Nephron (organoid): ENCODE measurements at regions not wholly inside any gene's neighbourhood (a gene's known extent, or its start where the extent isn't known, plus 50 kb on each side); places are given as distances from the start of the nearest gene placed in this dataset.

Source experiments
- H3K27ac Mint-ChIP-seq, 3 experiments: 2 replicates each; pipeline ENCODE4 v1.8.0; 2020; ENCODE audit warnings: mixed read lengths in 3 of 3, mild to moderate bottlenecking in 2 of 3, moderate library complexity in 1 of 3
- H3K27me3 Mint-ChIP-seq: 2 replicates; pipeline ENCODE4 v1.8.0; 2021; ENCODE audit warnings: low read depth, mild to moderate bottlenecking, moderate library complexity, mixed read lengths
- H3K36me3 Mint-ChIP-seq: 2 replicates; pipeline ENCODE4 v1.8.0; 2020; ENCODE audit warnings: low read depth, mixed read lengths
- H3K4me1 Mint-ChIP-seq: 2 replicates; pipeline ENCODE4 v1.8.0; 2020; ENCODE audit warnings: mixed read lengths
- H3K4me3 Mint-ChIP-seq, 3 experiments: 2 replicates each; pipeline ENCODE4 v1.8.0; 2020; ENCODE audit warnings: mild to moderate bottlenecking in 3 of 3, mixed read lengths in 3 of 3, moderate library complexity in 2 of 3
- H3K9me3 Mint-ChIP-seq: 2 replicates; pipeline ENCODE4 v1.8.0; 2020; ENCODE audit warnings: mixed read lengths
- TF ChIP-seq, protein P1 (sequence below), 3 experiments: fragments of 200-600 bp; sonication (generic); IDR thresholded peaks; one replicate each; pipeline ENCODE4 v1.5.0; 2021; ENCODE audit warnings: antibody characterized with exemption in 3 of 3; ENCODE audit not compliant: unreplicated experiment in 3 of 3

DNA sequence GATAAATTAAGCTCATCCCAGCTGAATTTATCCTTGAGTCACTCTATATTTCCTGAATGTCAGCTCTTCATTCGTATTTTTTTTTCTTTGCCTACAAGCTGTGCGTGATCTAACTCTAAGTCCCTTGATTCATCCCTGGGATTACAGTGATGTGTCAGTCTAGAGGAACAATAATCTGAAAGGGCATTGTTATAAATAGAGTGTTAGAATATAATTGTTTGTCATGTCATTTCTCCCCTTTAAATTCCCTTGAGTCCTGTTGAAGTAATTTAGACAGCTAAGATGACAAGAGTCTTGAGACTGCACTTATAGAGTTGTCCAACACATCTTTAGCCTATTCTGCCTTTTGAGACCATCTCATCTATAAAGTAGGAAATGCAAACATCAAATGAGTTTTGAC is 621.8 kb downstream of the ZIC1 start:
- Mint-ChIP-seq H3K27me3 (no peaks in the 10 kb centered on the region), H3K36me3 (no peaks in the 10 kb centered on the region), H3K4me3 (no peak overlapping the region), H3K4me1 (peaks cover 10% of the 10 kb centered on the region), H3K9me3 (no peaks in the 10 kb centered on the region), H3K27ac (no peak overlapping the region)
- TF ChIP-seq, protein P1, sequence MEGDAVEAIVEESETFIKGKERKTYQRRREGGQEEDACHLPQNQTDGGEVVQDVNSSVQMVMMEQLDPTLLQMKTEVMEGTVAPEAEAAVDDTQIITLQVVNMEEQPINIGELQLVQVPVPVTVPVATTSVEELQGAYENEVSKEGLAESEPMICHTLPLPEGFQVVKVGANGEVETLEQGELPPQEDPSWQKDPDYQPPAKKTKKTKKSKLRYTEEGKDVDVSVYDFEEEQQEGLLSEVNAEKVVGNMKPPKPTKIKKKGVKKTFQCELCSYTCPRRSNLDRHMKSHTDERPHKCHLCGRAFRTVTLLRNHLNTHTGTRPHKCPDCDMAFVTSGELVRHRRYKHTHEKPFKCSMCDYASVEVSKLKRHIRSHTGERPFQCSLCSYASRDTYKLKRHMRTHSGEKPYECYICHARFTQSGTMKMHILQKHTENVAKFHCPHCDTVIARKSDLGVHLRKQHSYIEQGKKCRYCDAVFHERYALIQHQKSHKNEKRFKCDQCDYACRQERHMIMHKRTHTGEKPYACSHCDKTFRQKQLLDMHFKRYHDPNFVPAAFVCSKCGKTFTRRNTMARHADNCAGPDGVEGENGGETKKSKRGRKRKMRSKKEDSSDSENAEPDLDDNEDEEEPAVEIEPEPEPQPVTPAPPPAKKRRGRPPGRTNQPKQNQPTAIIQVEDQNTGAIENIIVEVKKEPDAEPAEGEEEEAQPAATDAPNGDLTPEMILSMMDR (IDR thresholded peaks at IDR 0.05; ENCODE audit: unreplicated experiment in 3 of 3) = no peak

DNA sequence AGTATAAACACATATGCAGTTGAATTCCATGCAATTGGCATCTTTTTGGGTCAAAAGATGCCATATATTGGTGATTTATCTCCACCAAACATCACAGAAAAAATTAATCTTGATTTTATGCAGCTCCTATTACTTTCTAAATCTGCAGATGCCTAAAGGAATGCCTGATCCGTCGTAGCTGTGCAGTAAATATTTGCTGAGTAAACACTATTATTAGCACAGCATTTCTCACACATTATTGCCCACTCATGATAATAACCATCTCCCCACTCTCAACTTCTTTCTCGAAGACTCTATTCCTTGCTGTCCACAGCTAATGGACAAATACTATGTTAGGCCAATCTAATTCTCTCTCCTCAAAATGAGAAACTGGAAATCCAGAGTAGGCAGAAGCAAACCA is 625.2 kb downstream of the ZIC1 start:
- Mint-ChIP-seq H3K4me3 (no peak overlapping the region), H3K4me1 (no peaks in the 10 kb centered on the region), H3K36me3 (no peaks in the 10 kb centered on the region), H3K27ac (no peak overlapping the region), H3K27me3 (no peaks in the 10 kb centered on the region), H3K9me3 (no peaks in the 10 kb centered on the region)
- TF ChIP-seq, protein P1 (IDR thresholded peaks at IDR 0.05; ENCODE audit: unreplicated experiment in 3 of 3) = no peak

DNA sequence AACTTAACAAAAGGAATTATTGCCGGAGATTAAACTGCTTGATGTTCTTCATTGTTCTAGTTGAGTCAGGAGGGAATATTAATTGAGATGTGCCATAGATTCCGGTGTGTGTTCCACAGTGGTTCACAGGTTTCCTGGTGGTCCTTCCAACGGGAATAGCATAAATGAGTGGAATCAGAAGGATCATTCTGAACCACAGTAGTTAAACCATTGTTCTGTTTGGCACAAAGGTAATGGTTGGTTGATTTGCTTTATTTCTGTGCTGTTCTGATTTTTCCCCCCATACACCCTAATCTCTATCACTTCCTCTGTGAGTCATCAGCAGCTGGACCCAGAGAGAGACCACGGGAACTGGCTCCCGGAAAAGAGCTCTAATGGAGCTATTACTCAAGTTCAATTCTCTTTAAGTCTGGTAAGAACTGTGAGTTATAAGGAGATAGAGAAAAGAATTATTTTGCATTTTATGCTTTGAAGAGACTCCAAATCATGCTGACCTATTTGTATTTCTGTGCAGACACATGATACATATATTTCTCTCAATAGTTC is 627.2 kb downstream of the ZIC1 start:
- Mint-ChIP-seq H3K9me3 (no peaks in the 10 kb centered on the region), H3K36me3 (no peaks in the 10 kb centered on the region), H3K27ac (no peak overlapping the region), H3K4me3 (no peak overlapping the region), H3K4me1 (no peaks in the 10 kb centered on the region), H3K27me3 (no peaks in the 10 kb centered on the region)
- TF ChIP-seq, protein P1 (IDR thresholded peaks at IDR 0.05; ENCODE audit: unreplicated experiment in 3 of 3) = no peak

DNA sequence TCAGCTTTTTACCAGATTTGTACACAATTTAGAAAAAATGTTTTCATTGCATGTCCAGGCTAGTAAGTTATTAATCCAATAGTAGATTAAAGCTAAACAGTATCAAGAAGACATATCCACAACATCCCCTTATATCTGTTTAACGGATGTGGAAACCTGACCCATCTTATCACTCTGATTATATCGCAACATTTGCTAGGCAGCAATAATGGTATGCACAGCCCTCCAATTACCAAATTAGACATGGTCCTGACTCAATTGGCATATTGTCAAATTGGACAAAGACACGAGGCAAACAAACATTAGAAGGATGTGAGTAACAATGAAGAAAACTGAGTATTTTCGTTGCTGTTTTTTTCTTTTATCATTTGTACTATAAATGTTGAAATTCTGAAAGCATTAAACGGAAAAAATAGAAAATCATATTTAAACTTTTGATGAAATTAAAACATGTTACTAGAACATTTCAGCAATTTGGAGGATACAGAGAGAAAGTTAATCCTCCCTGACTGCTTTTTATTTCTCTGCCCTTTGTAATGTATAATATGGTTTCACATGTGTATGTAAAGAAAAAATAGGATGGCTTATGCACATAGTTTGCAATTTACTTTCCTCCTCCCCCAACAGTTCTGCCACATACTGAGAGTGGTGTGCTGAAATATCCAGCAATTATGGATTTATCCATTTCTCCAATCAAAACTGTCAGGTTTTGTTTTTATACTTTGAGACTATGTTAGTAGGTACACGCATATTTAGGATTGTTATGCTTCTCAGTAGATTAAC is 633.7 kb downstream of the ZIC1 start:
- Mint-ChIP-seq H3K4me3 (no peak overlapping the region), H3K27ac (no peak overlapping the region), H3K9me3 (no peaks in the 10 kb centered on the region), H3K36me3 (no peaks in the 10 kb centered on the region), H3K4me1 (no peaks in the 10 kb centered on the region), H3K27me3 (no peaks in the 10 kb centered on the region)
- TF ChIP-seq, protein P1 (IDR thresholded peaks at IDR 0.05; ENCODE audit: unreplicated experiment in 3 of 3) = no peak

DNA sequence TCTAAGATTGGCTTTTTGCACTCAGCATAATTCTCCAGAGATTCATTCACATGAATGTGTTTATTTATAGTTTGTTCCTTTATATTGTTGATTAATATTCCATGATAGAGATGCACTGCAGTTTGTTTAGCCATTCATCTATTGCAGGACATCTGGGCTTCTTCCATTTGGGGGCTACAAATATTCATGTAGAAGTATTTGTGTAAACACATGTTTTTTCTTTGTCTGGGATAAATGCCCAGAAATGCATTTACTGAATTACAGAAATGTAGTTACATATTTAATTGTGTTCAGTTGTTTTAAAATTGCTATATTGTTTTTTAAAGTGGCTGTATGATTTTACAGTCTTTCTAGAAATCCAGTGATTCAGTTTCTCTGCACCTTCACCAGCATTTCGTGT is 635.0 kb downstream of the ZIC1 start:
- TF ChIP-seq, protein P1 (IDR thresholded peaks at IDR 0.05; ENCODE audit: unreplicated experiment in 3 of 3) = no peak
- Mint-ChIP-seq H3K27ac (no peak overlapping the region), H3K4me1 (no peaks in the 10 kb centered on the region), H3K27me3 (no peaks in the 10 kb centered on the region), H3K9me3 (no peaks in the 10 kb centered on the region), H3K36me3 (no peaks in the 10 kb centered on the region), H3K4me3 (no peak overlapping the region)

DNA sequence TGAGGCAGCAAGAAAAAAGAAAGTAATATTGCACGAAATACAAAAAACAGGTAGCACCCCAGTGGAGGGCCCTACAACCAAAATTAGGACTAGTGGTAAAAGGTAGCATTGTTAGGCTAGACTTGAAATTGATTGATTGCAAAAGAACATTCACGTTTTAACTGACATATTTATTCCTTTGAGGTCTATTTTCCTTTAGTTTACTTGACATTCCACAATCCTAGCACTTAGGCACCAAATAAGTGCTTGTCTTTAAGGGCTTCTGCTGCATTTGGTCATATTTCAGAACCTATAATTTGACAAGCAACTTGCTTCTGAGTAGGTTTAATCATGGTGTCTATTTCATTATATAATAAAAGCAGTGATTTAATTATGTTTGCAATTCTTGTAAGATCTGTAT is 642.7 kb upstream of the AGTR1 start:
- TF ChIP-seq, protein P1 (IDR thresholded peaks at IDR 0.05; ENCODE audit: unreplicated experiment in 3 of 3) = no peak
- no peaks in the 10 kb centered on the region for H3K36me3 Mint-ChIP-seq
- H3K27me3 Mint-ChIP-seq = no peaks in the 10 kb centered on the region
- H3K9me3 Mint-ChIP-seq = no peaks in the 10 kb centered on the region
- no peak overlapping the region for H3K27ac Mint-ChIP-seq
- no peak overlapping the region for H3K4me3 Mint-ChIP-seq
- no peaks in the 10 kb centered on the region for H3K4me1 Mint-ChIP-seq
